GM19193 (cell line): ENCODE measurements at regions not wholly inside any gene's neighbourhood (a gene's known extent, or its start where the extent isn't known, plus 50 kb on each side); places are given as distances from the start of the nearest gene placed in this dataset.

Experiments
- POLR2A ChIP-seq: IDR thresholded peaks from 4 replicates; pipeline ENCODE4 v1.6.1; 2011; ENCODE audit not compliant: insufficient read depth, insufficient read length; ENCODE audit errors: extremely low read depth

- no peak for TF ChIP-seq POLR2A
Observed at GRCh38 chr2:118509319-118510004, 338.0 kb downstream of the EN1 start.

GRCh38 chr2:118508282-118508681 lies 339.2 kb downstream of the EN1 start:
- TF ChIP-seq POLR2A = no peak

GRCh38 chr2:118505436-118505835 lies 342.0 kb downstream of the EN1 start:
- TF ChIP-seq POLR2A = no peak

- TF ChIP-seq POLR2A = no peak
Observed at GRCh38 chr2:118502106-118502505, 345.3 kb downstream of the EN1 start.

- TF ChIP-seq POLR2A = no peak
Observed at GRCh38 chr2:118498943-118499342, 348.5 kb downstream of the EN1 start.

GRCh38 chr2:118496870-118497611 lies 350.4 kb downstream of the EN1 start:
- TF ChIP-seq POLR2A = no peak

GRCh38 chr2:118496467-118496866 lies 351.0 kb downstream of the EN1 start:
- no peak for TF ChIP-seq POLR2A

GRCh38 chr2:118495290-118495689 lies 352.2 kb downstream of the EN1 start:
- TF ChIP-seq POLR2A = no peak

GRCh38 chr2:118493213-118493612 lies 354.2 kb downstream of the EN1 start:
- no peak for TF ChIP-seq POLR2A

GRCh38 chr2:118492335-118492734 lies 355.1 kb downstream of the EN1 start:
- TF ChIP-seq POLR2A = no peak

GRCh38 chr2:118490330-118490729 lies 357.1 kb downstream of the EN1 start:
- no peak for TF ChIP-seq POLR2A

- no peak for TF ChIP-seq POLR2A
Observed at GRCh38 chr2:118489712-118490299, 357.6 kb downstream of the EN1 start.

- no peak for TF ChIP-seq POLR2A
Observed at GRCh38 chr2:118481299-118481698, 366.1 kb downstream of the EN1 start.

- TF ChIP-seq POLR2A = no peak
Observed at GRCh38 chr2:118479020-118479419, 368.4 kb downstream of the EN1 start.

- TF ChIP-seq POLR2A = no peak
Observed at GRCh38 chr2:118477111-118477862, 370.2 kb downstream of the EN1 start.
